GM18861 (cell line): ENCODE measurements at regions not wholly inside any gene's neighbourhood (a gene's known extent, or its start where the extent isn't known, plus 50 kb on each side); places are given as distances from the start of the nearest gene placed in this dataset.
"Not testable (repeated sequence)": the region's sequence is repeated elsewhere in the genome, so short reads cannot be mapped to it uniquely, and the experiment has no call there.

ENCODE experiments used
- ATAC-seq: cut with Tn5 transposase; IDR thresholded peaks from one replicate; pipeline ENCODE4 v1.9.1; 2021; ENCODE audit not compliant: unreplicated experiment

GRCh38 chr12:127770118-127770517, 496.9 kb upstream of the TMEM132C start:
- no peak for ATAC-seq

- ATAC-seq: no peak
Measured at GRCh38 chr12:127771546-127771945, 495.4 kb upstream of the TMEM132C start.

- no peak for ATAC-seq
Measured at GRCh38 chr12:127773520-127773919, 493.4 kb upstream of the TMEM132C start.

- no peak for ATAC-seq
Measured at GRCh38 chr12:127774828-127775227, 492.1 kb upstream of the TMEM132C start.

GRCh38 chr12:127779301-127780045, 487.5 kb upstream of the TMEM132C start:
- ATAC-seq: no peak

GRCh38 chr12:127780881-127781280, 486.1 kb upstream of the TMEM132C start:
- no peak for ATAC-seq

GRCh38 chr12:127781336-127781735, 485.6 kb upstream of the TMEM132C start:
- no peak for ATAC-seq

GRCh38 chr12:127785540-127785939, 481.4 kb upstream of the TMEM132C start:
- no peak for ATAC-seq

GRCh38 chr12:127785986-127786590, 480.9 kb upstream of the TMEM132C start:
- no peak for ATAC-seq

- no peak for ATAC-seq
Measured at GRCh38 chr12:127787544-127787943, 479.4 kb upstream of the TMEM132C start.

- ATAC-seq: no peak
Measured at GRCh38 chr12:127790376-127790775, 476.6 kb upstream of the TMEM132C start.

- no peak for ATAC-seq
Measured at GRCh38 chr12:127791217-127791616, 475.8 kb upstream of the TMEM132C start.

GRCh38 chr12:127797918-127798317, 469.1 kb upstream of the TMEM132C start:
- no peak for ATAC-seq

- ATAC-seq: no peak
Measured at GRCh38 chr12:127802271-127802670, 464.7 kb upstream of the TMEM132C start.

- no peak for ATAC-seq
Measured at GRCh38 chr12:127803545-127803944, 463.4 kb upstream of the TMEM132C start.

- ATAC-seq: no peak
Measured at GRCh38 chr12:127809275-127809674, 457.7 kb upstream of the TMEM132C start.

- no peak for ATAC-seq
Measured at GRCh38 chr12:127810041-127810440, 456.9 kb upstream of the TMEM132C start.

- not testable (repeated sequence) for ATAC-seq
Measured at GRCh38 chr12:127810459-127810858, 456.5 kb upstream of the TMEM132C start.

GRCh38 chr12:127811988-127812387, 455.0 kb upstream of the TMEM132C start:
- no peak for ATAC-seq

GRCh38 chr12:127813147-127813546, 453.8 kb upstream of the TMEM132C start:
- no peak for ATAC-seq

- no peak for ATAC-seq
Measured at GRCh38 chr12:127819056-127819455, 447.9 kb upstream of the TMEM132C start.

- no peak for ATAC-seq
Measured at GRCh38 chr12:127820271-127820670, 446.7 kb upstream of the TMEM132C start.

- no peak for ATAC-seq
Measured at GRCh38 chr12:127820846-127821245, 446.1 kb upstream of the TMEM132C start.
